Gastrocnemius medialis (tissue), 4 donors: ENCODE measurements at regions not wholly inside any gene's neighbourhood (a gene's known extent, or its start where the extent isn't known, plus 50 kb on each side); places are given as distances from the start of the nearest gene placed in this dataset.
"Not testable (repeated sequence)": the region's sequence is repeated elsewhere in the genome, so short reads cannot be mapped to it uniquely, and the experiment has no call there.

Experiments
- ATAC-seq, 2 donors: fragments of 150-250 bp; one replicate each; pipeline ENCODE4 v1.9.1; 2016
- DNase-seq, 2 donors: peaks; one replicate each; pipeline ENCODE4 v3.0.0-alpha.2; 2019
- H3K27ac ChIP-seq, 4 donors: fragments of 200-600 bp; sonication (generic); 1 replicate in 1 of 4; 2 replicates in 3 of 4; pipeline ENCODE4 v1.5.1; 2016 to 2018; ENCODE audit warnings: mild to moderate bottlenecking in 2 of 4, moderate library complexity in 1 of 4
- H3K27me3 ChIP-seq, 3 donors: fragments of 200-600 bp; sonication (generic) in 2 of 3; 1 replicate in 1 of 3; 2 replicates in 2 of 3; pipeline versions ENCODE4 v1.5.1 to v1.6.0; 2016 to 2019; ENCODE audit warnings: mild to moderate bottlenecking in 1 of 3, moderate library complexity in 1 of 3
- H3K36me3 ChIP-seq, 2 donors: fragments of 200-600 bp; sonication (generic) in 1 of 2; one replicate each; pipeline ENCODE4 v1.5.1; 2017 to 2018
- H3K4me1 ChIP-seq, 2 donors: fragments of 200-600 bp; sonication (generic) in 1 of 2; one replicate each; pipeline ENCODE4 v1.5.1; 2016 to 2017; ENCODE audit warnings: mild to moderate bottlenecking in 2 of 2
- H3K4me3 ChIP-seq, 4 donors: fragments of 200-600 bp; sonication (generic) in 3 of 4; 1 replicate in 1 of 4; 2 replicates in 3 of 4; pipeline ENCODE4 v1.5.1; 2016 to 2019; ENCODE audit warnings: mild to moderate bottlenecking in 2 of 4
- H3K9me3 ChIP-seq, 3 donors: fragments of 200-600 bp; sonication (generic) in 2 of 3; 1 replicate in 1 of 3; 2 replicates in 2 of 3; pipeline ENCODE4 v1.5.1; 2016 to 2019
- CTCF ChIP-seq, 5 experiments: fragments of 450-650 bp in 3 of 5; fragments of 200-600 bp in 2 of 5; sonication (generic) in 2 of 5; IDR thresholded peaks in 4 of 5; conservative IDR thresholded peaks in 1 of 5; 1 replicate in 4 of 5; 2 replicates in 1 of 5; pipeline ENCODE4 v1.5.1; 2016 to 2019; ENCODE audit warnings: antibody characterized with exemption in 5 of 5, mild to moderate bottlenecking in 3 of 5, moderate library complexity in 3 of 5
- POLR2A ChIP-seq, 2 donors: fragments of 450-650 bp; IDR thresholded peaks; one replicate each; pipeline ENCODE4 v1.6.1; 2017; ENCODE audit warnings: antibody characterized with exemption in 2 of 2, mild to moderate bottlenecking in 2 of 2, moderate library complexity in 2 of 2
- in situ Hi-C, 4 donors: fragments of 200-750 bp; cut with MboI; loops; one replicate each; pipeline versions ENCODE4 v1.15.0 to v1.8.0; 2017; ENCODE audit warnings: low sequenced_read_pairs in 4 of 4
- intact Hi-C: fragments of 100-400 bp; cut with DNase I; formaldehyde crosslinking; loops from one replicate; pipeline ENCODE4 v1.15.1; 2023; ENCODE audit warnings: low total_unique reads

- ATAC-seq: no peak
- no peak overlapping the region for H3K4me3 ChIP-seq
- in situ Hi-C loops: no loop called here
- H3K36me3 ChIP-seq: no peaks in the 10 kb centered on the region
- no peak overlapping the region for H3K27ac ChIP-seq
- H3K27me3 ChIP-seq: no peaks in the 10 kb centered on the region
- TF ChIP-seq CTCF (IDR thresholded peaks at IDR 0.05 in 4 of 5, conservative IDR thresholded peaks at IDR 0.05 in 1 of 5) (no peak), POLR2A (IDR thresholded peaks at IDR 0.05) (no peak)
- no peak for DNase-seq
- H3K9me3 ChIP-seq: peaks cover 0 to 3% (median 0%) of the 10 kb centered on the region in 3 donors
- intact Hi-C loops: no loop called here
- H3K4me1 ChIP-seq: no peaks in the 10 kb centered on the region
Measured at GRCh38 chr6:145155873-145156782, 579.2 kb downstream of the EPM2A start.

- not testable (repeated sequence) for H3K27me3 ChIP-seq
Measured at GRCh38 chr6:145158636-145159035, 576.7 kb downstream of the EPM2A start.

GRCh38 chr6:145159921-145160320 is 575.4 kb downstream of the EPM2A start:
- no peaks in the 10 kb centered on the region for H3K4me1 ChIP-seq
- no peaks in the 10 kb centered on the region for H3K36me3 ChIP-seq
- no peak overlapping the region for H3K27ac ChIP-seq
- H3K9me3 ChIP-seq: peaks cover 0 to 3% (median 0%) of the 10 kb centered on the region in 3 donors
- DNase-seq (no peak), ATAC-seq (no peak)
- in situ Hi-C loops: no loop called here
- TF ChIP-seq POLR2A (IDR thresholded peaks at IDR 0.05) (no peak), CTCF (IDR thresholded peaks at IDR 0.05 in 4 of 5, conservative IDR thresholded peaks at IDR 0.05 in 1 of 5) (no peak)
- intact Hi-C loops: no loop called here
- H3K4me3 ChIP-seq: no peak overlapping the region
- H3K27me3 ChIP-seq: no peaks in the 10 kb centered on the region

More at GRCh38 chr6:145158636-145159035, 576.7 kb downstream of the EPM2A start:
- H3K27ac ChIP-seq, DNase-seq, intact Hi-C loops, H3K36me3 ChIP-seq, H3K4me1 ChIP-seq, in situ Hi-C loops, H3K9me3 ChIP-seq, ATAC-seq, H3K4me3 ChIP-seq: not testable (repeated sequence)

- in situ Hi-C loops: no loop called here
- no peak for ATAC-seq
- intact Hi-C loops: no loop called here
- H3K4me3 ChIP-seq: no peak overlapping the region
- H3K36me3 ChIP-seq: no peaks in the 10 kb centered on the region
- DNase-seq: no peak
- no peak overlapping the region for H3K27ac ChIP-seq
- peaks cover 0 to 3% (median 0%) of the 10 kb centered on the region in 3 donors for H3K9me3 ChIP-seq
- no peaks in the 10 kb centered on the region for H3K27me3 ChIP-seq
- TF ChIP-seq CTCF (IDR thresholded peaks at IDR 0.05 in 4 of 5, conservative IDR thresholded peaks at IDR 0.05 in 1 of 5): no peak
- TF ChIP-seq POLR2A (IDR thresholded peaks at IDR 0.05): no peak
- no peaks in the 10 kb centered on the region for H3K4me1 ChIP-seq
Measured at GRCh38 chr6:145161501-145161900, 573.8 kb downstream of the EPM2A start.

- intact Hi-C loops (no loop called here), in situ Hi-C loops (no loop called here)
- ATAC-seq: no peak
- no peak for TF ChIP-seq CTCF (IDR thresholded peaks at IDR 0.05 in 4 of 5, conservative IDR thresholded peaks at IDR 0.05 in 1 of 5)
- TF ChIP-seq POLR2A (IDR thresholded peaks at IDR 0.05): no peak
- DNase-seq: no peak
- H3K4me1 ChIP-seq: no peaks in the 10 kb centered on the region
- H3K36me3 ChIP-seq: no peaks in the 10 kb centered on the region
- no peaks in the 10 kb centered on the region for H3K9me3 ChIP-seq
- no peaks in the 10 kb centered on the region for H3K27me3 ChIP-seq
- no peak overlapping the region for H3K27ac ChIP-seq
- no peak overlapping the region for H3K4me3 ChIP-seq
Measured at GRCh38 chr6:145169726-145170224, 565.5 kb downstream of the EPM2A start.
